ENCODE measurements at regions not wholly inside any gene's neighbourhood (a gene's known extent, or its start where the extent isn't known, plus 50 kb on each side); places are given as distances from the start of the nearest gene placed in this dataset.

DNA sequence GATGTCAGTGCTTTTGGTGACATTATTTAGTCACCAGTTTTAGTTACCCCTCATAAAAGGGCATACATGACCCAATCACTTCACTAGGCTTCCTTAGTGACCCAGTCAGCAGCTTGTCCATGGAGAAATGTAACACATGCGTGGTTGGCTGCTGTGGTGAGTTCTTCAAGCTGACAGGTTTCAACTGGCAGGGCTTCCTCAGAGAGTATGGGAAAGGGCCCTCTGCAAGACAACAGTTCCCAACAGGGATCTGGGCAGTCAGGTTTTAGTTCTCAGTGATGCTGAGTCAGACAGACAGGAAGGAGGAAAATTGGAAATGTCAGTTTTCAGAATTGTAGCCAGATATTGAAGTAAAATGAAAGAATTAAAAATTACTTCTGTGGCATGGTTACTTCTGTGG is 282.5 kb downstream of the TBL1XR1 start:
- Histone ChIP-seq H2AFZ (ENCODE audit: low read depth) (no peak overlapping the region), H3K4me2 (no peak overlapping the region), H3K27me3 (ENCODE audit: insufficient read depth, low read depth) (no peaks in the 10 kb centered on the region), H3K36me3 (ENCODE audit: insufficient read depth) (no peaks in the 10 kb centered on the region), H3K4me3 (IDR thresholded peaks at IDR 0.05; ENCODE audit: insufficient read depth, low read depth, low read length) (no peak overlapping the region), H3K79me2 (ENCODE audit: insufficient read depth, low read depth) (no peaks in the 10 kb centered on the region), H3K4me1 (ENCODE audit: low read depth, poor library complexity, severe bottlenecking) (no peaks in the 10 kb centered on the region), H4K20me1 (ENCODE audit: insufficient read depth) (no peaks in the 10 kb centered on the region), H3K9ac (no peak overlapping the region), H3K27ac (no peak overlapping the region)
- no peak for TF ChIP-seq CTCF (conservative IDR thresholded peaks at IDR 0.05; ENCODE audit: low read depth, low read length)

GRCh38 chr3:176911579-176911978 is 285.7 kb downstream of the TBL1XR1 start:
- no peaks in the 10 kb centered on the region for H3K27me3 ChIP-seq (ENCODE audit: insufficient read depth, low read depth)
- H3K36me3 ChIP-seq (ENCODE audit: insufficient read depth): no peaks in the 10 kb centered on the region
- no peaks in the 10 kb centered on the region for H4K20me1 ChIP-seq (ENCODE audit: insufficient read depth)
- TF ChIP-seq CTCF (conservative IDR thresholded peaks at IDR 0.05; ENCODE audit: low read depth, low read length): no peak
- H3K4me2 ChIP-seq: no peak overlapping the region
- H3K4me1 ChIP-seq (ENCODE audit: low read depth, poor library complexity, severe bottlenecking): no peaks in the 10 kb centered on the region
- H2AFZ ChIP-seq (ENCODE audit: low read depth): no peak overlapping the region
- H3K4me3 ChIP-seq (IDR thresholded peaks at IDR 0.05; ENCODE audit: insufficient read depth, low read depth, low read length): no peak overlapping the region
- H3K79me2 ChIP-seq (ENCODE audit: insufficient read depth, low read depth): no peaks in the 10 kb centered on the region
- no peak overlapping the region for H3K9ac ChIP-seq
- no peak overlapping the region for H3K27ac ChIP-seq

- no peak overlapping the region for H3K4me2 ChIP-seq
Observed at GRCh38 chr3:176909044-176909443, 288.2 kb downstream of the TBL1XR1 start.

DNA sequence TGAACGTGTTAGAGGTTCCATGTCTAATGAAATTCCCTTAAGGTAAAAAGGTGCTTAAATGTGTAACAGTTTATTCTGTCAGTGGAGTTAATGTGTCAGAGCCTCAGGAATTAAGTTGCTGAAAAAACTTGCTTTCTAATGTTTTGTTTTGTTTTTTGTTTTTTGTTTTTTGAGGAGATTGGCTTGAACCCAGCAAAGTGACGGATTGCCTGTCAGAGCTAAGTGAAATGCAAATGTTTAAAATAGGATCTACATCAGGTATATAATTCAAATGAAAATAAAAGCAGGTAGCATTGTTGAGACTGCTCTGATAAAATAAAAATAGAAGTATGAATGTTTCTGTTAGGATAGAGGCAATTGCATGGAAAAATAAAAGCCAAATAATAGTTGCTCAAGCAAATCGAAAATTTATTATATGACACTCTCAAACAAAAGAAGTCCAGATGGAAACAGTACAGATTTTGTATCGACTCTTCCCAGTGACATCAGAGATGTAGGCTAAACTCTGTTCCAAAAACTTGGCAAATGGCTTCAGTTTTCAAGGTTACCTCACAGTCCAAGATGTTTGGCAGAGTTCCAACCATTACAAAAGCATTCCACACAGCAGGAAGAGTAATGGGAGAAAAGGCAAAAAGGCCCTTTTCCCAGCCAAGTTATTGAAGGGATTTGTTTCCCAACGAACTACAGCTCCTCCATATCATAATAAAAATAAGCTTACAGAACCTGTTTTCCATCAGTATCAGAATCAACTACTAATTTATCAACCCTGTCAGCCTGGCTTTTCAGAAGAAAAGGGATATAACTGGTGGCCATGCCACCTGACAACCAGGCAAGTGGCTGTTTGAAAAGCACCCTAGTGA is 291.0 kb downstream of the TBL1XR1 start:
- Histone ChIP-seq H4K20me1 (ENCODE audit: insufficient read depth) (no peaks in the 10 kb centered on the region), H3K27me3 (ENCODE audit: insufficient read depth, low read depth) (no peaks in the 10 kb centered on the region), H3K4me1 (ENCODE audit: low read depth, poor library complexity, severe bottlenecking) (no peaks in the 10 kb centered on the region), H3K4me3 (IDR thresholded peaks at IDR 0.05; ENCODE audit: insufficient read depth, low read depth, low read length) (no peak overlapping the region), H3K27ac (no peak overlapping the region), H3K9ac (no peak overlapping the region), H2AFZ (ENCODE audit: low read depth) (no peak overlapping the region), H3K4me2 (no peak overlapping the region), H3K79me2 (ENCODE audit: insufficient read depth, low read depth) (no peaks in the 10 kb centered on the region), H3K36me3 (ENCODE audit: insufficient read depth) (no peaks in the 10 kb centered on the region)
- no peak for TF ChIP-seq CTCF (conservative IDR thresholded peaks at IDR 0.05; ENCODE audit: low read depth, low read length)

More at GRCh38 chr3:176909044-176909443, 288.2 kb downstream of the TBL1XR1 start:
- Histone ChIP-seq H3K27me3 (ENCODE audit: insufficient read depth, low read depth) (no peaks in the 10 kb centered on the region), H3K4me1 (ENCODE audit: low read depth, poor library complexity, severe bottlenecking) (no peaks in the 10 kb centered on the region), H2AFZ (ENCODE audit: low read depth) (no peak overlapping the region), H3K79me2 (ENCODE audit: insufficient read depth, low read depth) (no peaks in the 10 kb centered on the region), H3K4me3 (IDR thresholded peaks at IDR 0.05; ENCODE audit: insufficient read depth, low read depth, low read length) (no peak overlapping the region), H4K20me1 (ENCODE audit: insufficient read depth) (no peaks in the 10 kb centered on the region), H3K36me3 (ENCODE audit: insufficient read depth) (no peaks in the 10 kb centered on the region), H3K9ac (no peak overlapping the region), H3K27ac (no peak overlapping the region)
- TF ChIP-seq CTCF (conservative IDR thresholded peaks at IDR 0.05; ENCODE audit: low read depth, low read length): no peak

Measured in KMS-11 (cell line).